Activated T-cell treated with anti-CD3 and anti-CD28 coated beads for 48 hours (primary cell): ENCODE measurements at regions not wholly inside any gene's neighbourhood (a gene's known extent, or its start where the extent isn't known, plus 50 kb on each side); places are given as distances from the start of the nearest gene placed in this dataset.

ENCODE experiments used
- DNase-seq: peaks from one replicate; pipeline ENCODE4 v3.0.0-alpha.2; 2020; ENCODE audit warnings: low read depth

DNA sequence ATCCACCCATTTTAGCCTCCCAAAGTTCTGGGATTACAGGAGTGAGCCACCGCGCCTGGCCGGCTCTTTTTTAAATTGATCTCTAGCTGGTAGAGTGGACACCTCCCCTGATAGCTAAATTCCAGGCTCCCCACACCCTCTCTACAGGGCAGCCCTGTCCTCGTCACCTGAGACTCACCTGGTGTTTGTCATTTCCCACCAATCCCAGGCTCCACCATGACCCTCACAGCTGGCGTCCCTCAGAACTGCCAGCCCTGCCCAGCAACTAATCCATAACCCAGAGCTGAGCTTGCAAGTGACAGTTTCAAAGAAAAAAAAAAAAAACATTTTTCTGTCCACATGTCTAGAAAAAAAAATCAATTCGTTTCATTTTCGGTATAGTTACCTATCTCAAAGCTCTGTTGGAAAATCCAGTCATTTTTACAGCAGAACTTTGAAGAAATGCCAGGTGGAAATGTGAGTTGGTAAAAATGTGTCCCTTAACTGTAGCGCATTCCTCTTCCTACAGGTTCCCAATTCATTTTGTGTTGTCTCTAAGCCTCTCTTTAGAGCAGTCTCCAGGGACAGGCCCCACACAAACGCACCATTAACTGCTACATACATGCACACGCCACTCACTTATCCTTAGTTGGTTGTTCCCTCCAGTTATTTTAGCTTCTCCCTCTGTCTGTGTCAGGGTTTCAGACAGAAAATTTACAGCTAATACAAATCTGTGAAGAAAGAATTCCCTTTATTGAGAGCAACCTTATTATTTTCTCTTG, 294.7 kb downstream of the FBXO15 start:
- DNase-seq, result no peak

DNA sequence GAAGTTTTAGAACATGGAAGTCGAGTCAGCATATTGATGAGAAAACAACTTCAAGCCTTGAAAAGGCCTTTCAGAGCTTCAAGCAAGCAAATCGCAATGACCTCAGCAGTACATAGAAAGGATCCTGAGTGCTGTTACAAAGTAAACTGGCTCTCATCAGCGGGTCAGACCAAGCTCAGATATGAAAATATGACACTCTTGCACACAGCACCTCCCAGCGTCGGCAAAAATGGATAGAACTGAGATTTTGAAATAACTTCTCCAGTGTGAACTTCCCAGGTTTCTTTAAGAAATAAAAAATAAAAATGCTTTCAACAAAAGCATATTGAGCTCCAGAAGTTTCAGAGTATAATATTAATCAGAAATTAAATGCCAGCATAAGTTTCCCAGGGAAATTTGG, 296.9 kb downstream of the FBXO15 start:
- DNase-seq, result no peak

- no peak for DNase-seq
These were observed 299.0 kb downstream of the FBXO15 start for GRCh38 chr18:73848656-73849055.

- DNase-seq, result no peak
These were observed 304.2 kb downstream of the FBXO15 start for GRCh38 chr18:73843455-73843854.

GRCh38 chr18:73842795-73843394, 304.7 kb downstream of the FBXO15 start:
- DNase-seq, result peak; percentile 28

GRCh38 chr18:73841661-73842060, 306.0 kb downstream of the FBXO15 start:
- no peak for DNase-seq

GRCh38 chr18:73840319-73840945, 307.2 kb downstream of the FBXO15 start:
- no peak for DNase-seq

DNA sequence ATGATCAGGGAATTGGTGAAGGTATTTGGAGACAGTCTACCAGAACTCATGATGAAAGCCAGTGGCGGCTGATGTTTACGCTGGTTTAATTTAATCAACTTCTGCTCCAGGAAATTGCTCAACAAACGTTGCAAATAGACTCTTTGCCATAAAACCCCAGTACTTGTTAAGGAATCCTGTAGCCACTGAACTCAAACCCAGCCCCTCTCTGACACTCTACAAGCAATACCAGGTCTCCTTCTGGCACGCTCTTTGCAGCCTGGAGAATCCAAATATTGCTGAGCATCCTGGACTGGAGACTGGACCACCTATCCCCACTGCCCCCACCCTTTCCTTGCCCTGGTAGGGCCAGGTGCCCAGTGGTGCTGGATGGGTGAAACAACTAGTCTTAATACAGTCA, 308.2 kb downstream of the FBXO15 start:
- no peak for DNase-seq

- DNase-seq, result no peak
These were observed 309.5 kb downstream of the FBXO15 start for GRCh38 chr18:73838107-73838506.

GRCh38 chr18:73835656-73836364, 311.8 kb downstream of the FBXO15 start:
- DNase-seq, result no peak

DNA sequence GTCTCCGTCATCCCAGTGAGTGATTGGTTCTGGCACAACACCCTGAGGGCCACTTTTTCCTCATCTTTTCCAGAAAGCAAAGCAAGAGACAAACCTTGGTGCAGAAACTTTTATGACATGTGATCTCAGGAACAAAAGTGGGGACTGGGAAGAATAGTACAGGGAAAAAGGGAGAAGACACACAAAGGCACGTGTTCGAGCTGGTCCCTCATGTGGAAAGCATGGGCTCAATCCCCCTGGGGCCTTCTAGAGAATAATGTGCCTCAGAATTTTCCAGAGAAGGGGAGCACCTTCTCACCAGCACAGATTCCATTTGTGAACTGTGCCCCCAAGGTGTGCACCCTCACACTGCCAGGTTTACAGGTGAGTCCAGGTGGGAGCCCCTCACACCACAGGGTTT, 312.6 kb downstream of the FBXO15 start:
- DNase-seq, result no peak

GRCh38 chr18:73831688-73832087, 315.9 kb downstream of the FBXO15 start:
- DNase-seq, result no peak

- no peak for DNase-seq
These were observed 318.5 kb downstream of the FBXO15 start for GRCh38 chr18:73829146-73829545.

GRCh38 chr18:73827801-73828200, 319.8 kb downstream of the FBXO15 start:
- DNase-seq, result no peak

- DNase-seq, result no peak
These were observed 321.5 kb downstream of the FBXO15 start for GRCh38 chr18:73826098-73826497.

- no peak for DNase-seq
These were observed 323.0 kb downstream of the FBXO15 start for GRCh38 chr18:73824671-73825070.

GRCh38 chr18:73812423-73812822, 335.2 kb downstream of the FBXO15 start:
- no peak for DNase-seq

DNA sequence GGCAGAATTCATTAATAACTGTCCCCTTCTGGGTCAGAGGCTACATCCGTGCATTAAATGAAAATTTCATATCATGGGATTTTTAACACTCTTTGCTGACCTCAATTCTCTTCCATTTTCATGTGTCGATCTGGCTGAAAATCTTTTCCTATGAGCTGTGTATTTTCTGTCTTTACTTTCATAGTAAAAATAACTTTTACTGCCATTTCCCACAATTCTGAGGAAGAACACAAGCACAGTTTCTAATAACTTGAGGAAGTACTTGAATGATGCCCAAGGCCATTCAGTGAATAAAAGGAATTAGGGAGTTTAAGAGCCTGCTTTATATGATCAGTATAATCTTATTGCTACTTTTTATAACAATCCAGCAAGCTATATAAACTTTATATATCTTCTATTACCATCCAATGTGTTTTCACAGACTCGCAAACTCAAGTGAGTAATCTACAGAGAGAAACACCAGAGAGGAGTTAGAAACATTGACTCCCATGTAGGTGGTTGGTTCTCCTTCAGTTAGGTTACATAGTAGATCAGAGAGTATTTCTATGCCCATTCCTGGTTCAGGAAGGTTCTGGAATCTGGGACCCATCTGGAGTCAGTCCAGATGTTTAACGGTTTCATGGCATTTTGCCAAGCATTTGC, 340.0 kb downstream of the FBXO15 start:
- DNase-seq, result no peak

- no peak for DNase-seq
These were observed 341.6 kb downstream of the FBXO15 start for GRCh38 chr18:73805991-73806390.

- no peak for DNase-seq
These were observed 350.2 kb downstream of the FBXO15 start for GRCh38 chr18:73797419-73797818.

DNA sequence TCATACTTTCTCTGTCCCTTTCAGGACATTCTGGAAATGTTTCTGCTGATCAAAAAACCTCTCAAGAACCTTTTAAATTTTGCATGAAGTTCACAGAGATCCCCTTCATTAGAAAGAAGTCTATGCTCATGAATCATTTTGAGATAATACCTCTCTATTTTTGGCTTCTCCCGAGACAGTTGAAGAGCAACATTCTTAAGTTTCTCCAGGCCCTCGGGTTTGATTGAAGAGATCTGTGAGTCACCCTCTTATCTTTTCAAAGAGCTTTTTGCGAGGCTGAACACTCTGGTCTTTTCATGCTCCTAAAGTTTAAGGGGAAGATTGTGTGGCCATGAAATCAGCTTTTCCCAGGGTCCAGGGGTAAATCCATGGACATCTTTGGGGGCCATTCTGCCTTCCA, 354.2 kb downstream of the FBXO15 start:
- DNase-seq, result no peak

DNA sequence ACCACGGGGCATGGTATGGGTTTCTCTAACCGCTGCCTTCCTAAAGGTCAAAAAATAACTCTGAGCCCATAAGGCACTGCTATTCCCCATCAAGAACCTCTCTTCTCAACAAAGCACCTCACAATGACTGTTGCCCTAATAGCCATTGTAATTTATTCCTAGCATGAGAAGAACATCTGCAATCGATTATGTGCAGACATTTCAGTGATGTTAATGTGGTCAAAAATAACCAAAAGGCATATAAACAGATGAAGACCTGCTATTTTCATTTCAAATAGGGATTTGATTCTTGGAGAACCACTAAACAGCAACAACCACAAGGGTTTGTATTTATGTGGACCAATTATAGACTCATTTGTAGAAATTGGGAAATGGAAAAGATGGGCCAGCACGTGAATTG, 356.6 kb downstream of the FBXO15 start:
- DNase-seq, result no peak
